ENCODE measurements at regions not wholly inside any gene's neighbourhood (a gene's known extent, or its start where the extent isn't known, plus 50 kb on each side); places are given as distances from the start of the nearest gene placed in this dataset.

DNA sequence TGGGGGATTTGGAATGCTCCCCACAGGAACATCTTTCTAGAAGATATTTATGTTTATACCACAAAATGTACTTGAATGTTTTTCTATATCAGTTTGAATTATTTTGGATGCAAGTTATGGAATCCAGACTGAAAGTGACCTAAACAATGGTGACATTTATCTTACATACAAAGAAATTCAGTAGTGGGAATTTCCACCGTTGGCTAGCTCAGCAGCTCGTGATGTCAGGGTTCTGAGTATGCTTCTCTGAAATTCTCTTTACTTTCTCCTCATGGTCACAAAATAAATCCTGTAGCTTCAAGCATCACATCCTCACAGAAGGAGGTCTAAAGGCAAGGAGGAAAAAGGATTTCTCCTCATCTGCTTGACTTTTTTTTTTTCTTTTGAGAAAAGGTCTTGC, 105.3 kb downstream of the AKAIN1 start:
- Histone ChIP-seq H3K4me3 (ENCODE audit: low read length) (no peak overlapping the region), H2AFZ (ENCODE audit: low read depth, low read length) (no peak overlapping the region), H3K9ac (ENCODE audit: low read length) (no peak overlapping the region), H3K9me3 (ENCODE audit: low read length) (no peaks in the 10 kb centered on the region), H3K4me2 (ENCODE audit: low read length) (no peak overlapping the region), H3K27ac (ENCODE audit: low read length) (no peak overlapping the region), H3K9me2 (ENCODE audit: insufficient read depth, low read length) (no peaks in the 10 kb centered on the region), H3K36me3 (ENCODE audit: insufficient read depth, low read length) (no peaks in the 10 kb centered on the region), H3F3A (ENCODE audit: insufficient read depth, low read length, poor library complexity, severe bottlenecking) (no peaks in the 10 kb centered on the region), H3K79me2 (replicated peaks; ENCODE audit: insufficient read depth, low read length) (no peaks in the 10 kb centered on the region), H4K20me1 (ENCODE audit: insufficient read depth) (no peaks in the 10 kb centered on the region), H3K27me3 (ENCODE audit: insufficient read depth, low read depth, low read length) (no peaks in the 10 kb centered on the region)
- no peak for TF ChIP-seq TAF1 (IDR thresholded peaks at IDR 0.05; ENCODE audit: low read depth)
- TF ChIP-seq EZH2 (IDR thresholded peaks at IDR 0.05; ENCODE audit: borderline replicate concordance, insufficient read depth, low read length, poor library complexity, severe bottlenecking): no peak
- TF ChIP-seq POLR2AphosphoS5 (IDR thresholded peaks at IDR 0.05): no peak
- TF ChIP-seq RAD21 (conservative IDR thresholded peaks at IDR 0.05): no peak
- TF ChIP-seq, protein P1, sequence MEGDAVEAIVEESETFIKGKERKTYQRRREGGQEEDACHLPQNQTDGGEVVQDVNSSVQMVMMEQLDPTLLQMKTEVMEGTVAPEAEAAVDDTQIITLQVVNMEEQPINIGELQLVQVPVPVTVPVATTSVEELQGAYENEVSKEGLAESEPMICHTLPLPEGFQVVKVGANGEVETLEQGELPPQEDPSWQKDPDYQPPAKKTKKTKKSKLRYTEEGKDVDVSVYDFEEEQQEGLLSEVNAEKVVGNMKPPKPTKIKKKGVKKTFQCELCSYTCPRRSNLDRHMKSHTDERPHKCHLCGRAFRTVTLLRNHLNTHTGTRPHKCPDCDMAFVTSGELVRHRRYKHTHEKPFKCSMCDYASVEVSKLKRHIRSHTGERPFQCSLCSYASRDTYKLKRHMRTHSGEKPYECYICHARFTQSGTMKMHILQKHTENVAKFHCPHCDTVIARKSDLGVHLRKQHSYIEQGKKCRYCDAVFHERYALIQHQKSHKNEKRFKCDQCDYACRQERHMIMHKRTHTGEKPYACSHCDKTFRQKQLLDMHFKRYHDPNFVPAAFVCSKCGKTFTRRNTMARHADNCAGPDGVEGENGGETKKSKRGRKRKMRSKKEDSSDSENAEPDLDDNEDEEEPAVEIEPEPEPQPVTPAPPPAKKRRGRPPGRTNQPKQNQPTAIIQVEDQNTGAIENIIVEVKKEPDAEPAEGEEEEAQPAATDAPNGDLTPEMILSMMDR (IDR thresholded peaks at IDR 0.05; ENCODE audit: poor library complexity, severe bottlenecking): no peak
- no peak for TF ChIP-seq SMC3 (conservative IDR thresholded peaks at IDR 0.05; ENCODE audit: poor library complexity)
- TF ChIP-seq, protein P2, sequence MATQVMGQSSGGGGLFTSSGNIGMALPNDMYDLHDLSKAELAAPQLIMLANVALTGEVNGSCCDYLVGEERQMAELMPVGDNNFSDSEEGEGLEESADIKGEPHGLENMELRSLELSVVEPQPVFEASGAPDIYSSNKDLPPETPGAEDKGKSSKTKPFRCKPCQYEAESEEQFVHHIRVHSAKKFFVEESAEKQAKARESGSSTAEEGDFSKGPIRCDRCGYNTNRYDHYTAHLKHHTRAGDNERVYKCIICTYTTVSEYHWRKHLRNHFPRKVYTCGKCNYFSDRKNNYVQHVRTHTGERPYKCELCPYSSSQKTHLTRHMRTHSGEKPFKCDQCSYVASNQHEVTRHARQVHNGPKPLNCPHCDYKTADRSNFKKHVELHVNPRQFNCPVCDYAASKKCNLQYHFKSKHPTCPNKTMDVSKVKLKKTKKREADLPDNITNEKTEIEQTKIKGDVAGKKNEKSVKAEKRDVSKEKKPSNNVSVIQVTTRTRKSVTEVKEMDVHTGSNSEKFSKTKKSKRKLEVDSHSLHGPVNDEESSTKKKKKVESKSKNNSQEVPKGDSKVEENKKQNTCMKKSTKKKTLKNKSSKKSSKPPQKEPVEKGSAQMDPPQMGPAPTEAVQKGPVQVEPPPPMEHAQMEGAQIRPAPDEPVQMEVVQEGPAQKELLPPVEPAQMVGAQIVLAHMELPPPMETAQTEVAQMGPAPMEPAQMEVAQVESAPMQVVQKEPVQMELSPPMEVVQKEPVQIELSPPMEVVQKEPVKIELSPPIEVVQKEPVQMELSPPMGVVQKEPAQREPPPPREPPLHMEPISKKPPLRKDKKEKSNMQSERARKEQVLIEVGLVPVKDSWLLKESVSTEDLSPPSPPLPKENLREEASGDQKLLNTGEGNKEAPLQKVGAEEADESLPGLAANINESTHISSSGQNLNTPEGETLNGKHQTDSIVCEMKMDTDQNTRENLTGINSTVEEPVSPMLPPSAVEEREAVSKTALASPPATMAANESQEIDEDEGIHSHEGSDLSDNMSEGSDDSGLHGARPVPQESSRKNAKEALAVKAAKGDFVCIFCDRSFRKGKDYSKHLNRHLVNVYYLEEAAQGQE (IDR thresholded peaks at IDR 0.05; ENCODE audit: borderline replicate concordance): no peak
- no peak for TF ChIP-seq MXI1 (conservative IDR thresholded peaks at IDR 0.05; ENCODE audit: poor library complexity, severe bottlenecking)
- no peak for TF ChIP-seq EP300 (conservative IDR thresholded peaks at IDR 0.05; ENCODE audit: poor library complexity, severe bottlenecking)

DNA sequence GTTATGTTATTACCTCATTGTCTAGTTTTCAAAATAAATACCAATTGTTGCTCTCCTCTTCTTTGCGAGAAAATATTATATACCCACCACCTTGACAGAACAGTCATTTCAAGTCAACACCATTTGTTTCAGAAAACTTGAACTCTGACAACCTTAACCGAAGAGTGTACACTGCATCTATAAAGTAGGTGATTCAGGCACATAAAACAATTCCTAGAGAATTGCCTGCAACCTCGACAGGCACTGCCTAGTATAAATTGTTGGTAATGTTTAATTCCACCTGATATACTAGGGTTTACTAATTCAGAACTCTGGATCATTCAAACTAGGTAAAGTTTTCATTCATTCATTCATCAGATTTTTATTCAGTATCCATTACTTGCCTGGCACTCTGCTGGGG, 121.8 kb downstream of the AKAIN1 start:
- no peaks in the 10 kb centered on the region for H3K27me3 ChIP-seq (ENCODE audit: insufficient read depth, low read depth, low read length)
- no peak overlapping the region for H3K9ac ChIP-seq (ENCODE audit: low read length)
- H3K9me2 ChIP-seq (ENCODE audit: insufficient read depth, low read length): no peaks in the 10 kb centered on the region
- H3K4me3 ChIP-seq (ENCODE audit: low read length): no peak overlapping the region
- H4K20me1 ChIP-seq (ENCODE audit: insufficient read depth): no peaks in the 10 kb centered on the region
- H3K9me3 ChIP-seq (ENCODE audit: low read length): no peaks in the 10 kb centered on the region
- H3K27ac ChIP-seq (ENCODE audit: low read length): no peak overlapping the region
- TF ChIP-seq, protein P1 (IDR thresholded peaks at IDR 0.05; ENCODE audit: poor library complexity, severe bottlenecking): no peak
- TF ChIP-seq, protein P2 (IDR thresholded peaks at IDR 0.05; ENCODE audit: borderline replicate concordance): no peak
- TF ChIP-seq SMC3 (conservative IDR thresholded peaks at IDR 0.05; ENCODE audit: poor library complexity) (no peak), EP300 (conservative IDR thresholded peaks at IDR 0.05; ENCODE audit: poor library complexity, severe bottlenecking) (no peak), RAD21 (conservative IDR thresholded peaks at IDR 0.05) (no peak), POLR2AphosphoS5 (IDR thresholded peaks at IDR 0.05) (no peak), MXI1 (conservative IDR thresholded peaks at IDR 0.05; ENCODE audit: poor library complexity, severe bottlenecking) (no peak), EZH2 (IDR thresholded peaks at IDR 0.05; ENCODE audit: borderline replicate concordance, insufficient read depth, low read length, poor library complexity, severe bottlenecking) (no peak), TAF1 (IDR thresholded peaks at IDR 0.05; ENCODE audit: low read depth) (no peak)
- no peaks in the 10 kb centered on the region for H3F3A ChIP-seq (ENCODE audit: insufficient read depth, low read length, poor library complexity, severe bottlenecking)
- H3K36me3 ChIP-seq (ENCODE audit: insufficient read depth, low read length): no peaks in the 10 kb centered on the region
- H3K4me2 ChIP-seq (ENCODE audit: low read length): no peak overlapping the region
- H3K79me2 ChIP-seq (replicated peaks; ENCODE audit: insufficient read depth, low read length): no peaks in the 10 kb centered on the region
- no peak overlapping the region for H2AFZ ChIP-seq (ENCODE audit: low read depth, low read length)

Measured in neural cell (in vitro differentiated cells).